ENCODE measurements at regions not wholly inside any gene's neighbourhood (a gene's known extent, or its start where the extent isn't known, plus 50 kb on each side); places are given as distances from the start of the nearest gene placed in this dataset.

DNA sequence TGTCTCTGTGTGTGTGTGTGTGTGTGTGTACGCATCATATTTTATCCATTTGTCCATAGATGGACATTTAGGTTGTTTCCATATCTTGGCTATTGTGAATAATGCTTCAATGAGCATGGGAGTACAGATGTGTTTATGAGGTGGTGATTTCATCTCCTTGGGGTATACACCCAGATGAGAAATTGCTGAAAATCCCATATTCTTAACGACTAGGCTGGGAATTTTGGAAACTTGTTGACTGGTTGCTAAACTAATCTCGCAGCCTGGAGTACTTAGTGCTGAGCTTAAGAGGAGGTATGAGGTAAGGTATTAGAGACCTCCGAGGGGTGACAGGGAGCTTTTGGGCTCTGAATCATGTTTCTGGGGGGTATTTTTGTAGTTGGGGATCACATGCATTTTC lies 66.0 kb upstream of the SPRED2 start:
- DNase-seq (ENCODE audit: low read depth in 4 of 4, low spot score in 3 of 4) = no peak

- DNase-seq (ENCODE audit: low read depth in 4 of 4, low spot score in 3 of 4) = no peak
These were observed 63.0 kb upstream of the SPRED2 start for GRCh38 chr2:65495251-65495877.

GRCh38 chr2:65494078-65494477 lies 61.7 kb upstream of the SPRED2 start:
- no peak for DNase-seq (ENCODE audit: low read depth in 4 of 4, low spot score in 3 of 4)

DNA sequence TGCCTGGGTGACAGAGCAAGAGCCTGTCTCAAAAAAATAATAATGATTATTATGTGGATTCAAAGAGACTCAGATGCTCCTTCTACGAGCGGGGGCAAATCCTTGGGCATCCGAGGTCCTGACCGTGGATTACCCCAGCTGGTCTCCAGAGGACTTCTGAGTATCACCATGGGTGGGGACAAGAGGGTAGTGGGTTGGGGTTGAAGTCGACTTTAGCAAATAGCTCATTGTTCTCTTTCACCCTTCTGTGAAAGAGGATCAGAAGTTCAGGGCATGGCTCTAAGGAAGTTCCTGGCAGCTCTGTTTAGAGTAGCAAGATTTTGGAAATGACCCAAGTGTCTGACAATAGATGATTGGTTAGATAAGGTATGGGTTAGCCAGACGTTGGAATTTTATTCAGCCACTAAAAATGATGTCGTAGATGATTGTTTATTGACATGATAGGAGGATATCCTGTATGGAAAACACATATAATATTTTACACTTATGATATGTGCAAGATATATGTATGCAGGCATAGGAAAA lies 59.0 kb upstream of the SPRED2 start:
- no peak for DNase-seq (ENCODE audit: low read depth in 4 of 4, low spot score in 3 of 4)

- no peak for DNase-seq (ENCODE audit: low read depth in 4 of 4, low spot score in 3 of 4)
These were observed 57.8 kb upstream of the SPRED2 start for GRCh38 chr2:65490222-65490621.

DNA sequence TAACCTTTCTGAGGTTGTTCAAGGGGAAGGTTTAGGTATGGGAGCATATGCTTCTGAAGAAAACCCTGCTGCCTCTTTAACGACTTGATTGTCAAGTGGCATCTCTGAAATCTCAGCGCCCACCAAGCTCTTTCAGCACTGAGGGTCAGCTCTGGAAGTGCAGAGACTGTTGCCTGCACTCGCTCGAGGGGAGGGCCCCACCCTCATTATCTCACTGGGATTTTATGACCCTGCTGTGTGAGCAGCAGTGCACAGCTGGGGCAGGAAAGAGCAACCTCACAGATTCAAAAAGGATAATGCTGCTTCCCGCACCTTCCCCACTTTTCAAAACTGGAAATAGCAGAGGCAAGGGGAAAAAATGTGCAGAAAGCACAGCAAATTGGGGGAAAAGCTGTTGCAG lies 56.9 kb upstream of the SPRED2 start:
- DNase-seq (ENCODE audit: low read depth in 4 of 4, low spot score in 3 of 4) = no peak

DNA sequence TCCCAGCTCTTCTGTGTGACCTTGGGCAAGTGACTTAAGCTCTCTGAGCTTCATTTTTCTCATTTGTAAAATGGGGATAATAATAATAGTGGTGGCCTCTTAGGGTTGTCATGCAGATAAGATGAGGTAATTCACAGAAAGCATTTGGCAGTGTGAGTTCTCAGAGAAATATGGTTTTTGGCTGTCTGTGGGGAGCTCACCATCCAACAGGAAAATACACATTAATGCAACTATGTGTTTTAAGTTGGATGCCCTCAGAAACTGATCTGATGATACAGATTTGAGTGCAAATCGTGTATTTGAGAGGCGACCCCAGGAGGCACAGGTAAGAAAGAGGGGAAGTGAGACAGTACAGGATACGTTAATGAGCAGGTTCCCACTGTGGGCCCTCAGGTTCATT lies 56.1 kb upstream of the SPRED2 start:
- DNase-seq (ENCODE audit: low read depth in 4 of 4, low spot score in 3 of 4) = no peak

- no peak for DNase-seq (ENCODE audit: low read depth in 4 of 4, low spot score in 3 of 4)
These were observed 55.0 kb upstream of the SPRED2 start for GRCh38 chr2:65487404-65487803.

- DNase-seq (ENCODE audit: low read depth in 4 of 4, low spot score in 3 of 4) = no peak
These were observed 54.4 kb upstream of the SPRED2 start for GRCh38 chr2:65486802-65487201.

- no peak for DNase-seq (ENCODE audit: low read depth in 4 of 4, low spot score in 3 of 4)
These were observed 53.9 kb upstream of the SPRED2 start for GRCh38 chr2:65486282-65486681.

DNA sequence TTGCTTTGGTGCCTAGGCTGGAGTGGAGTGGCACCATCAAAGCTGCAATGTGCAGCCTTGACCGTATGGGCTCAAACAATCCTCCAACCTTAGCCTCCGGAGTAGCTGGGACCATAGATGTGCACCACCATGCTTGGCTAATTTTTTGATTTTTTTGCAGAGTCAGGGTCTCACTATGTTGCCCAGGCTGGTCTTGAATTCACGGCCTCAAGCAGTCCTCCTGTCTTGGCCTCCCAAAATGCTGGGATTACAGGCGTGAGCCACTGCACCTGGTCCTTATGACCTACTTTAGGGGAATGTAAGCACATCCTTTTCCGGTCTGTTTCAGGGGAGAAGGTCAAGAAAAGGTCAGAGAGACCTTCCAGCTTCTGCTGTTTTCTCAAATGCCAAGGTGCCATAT lies 53.4 kb upstream of the SPRED2 start:
- no peak for DNase-seq (ENCODE audit: low read depth in 4 of 4, low spot score in 3 of 4)

GRCh38 chr2:65483763-65484162 lies 51.4 kb upstream of the SPRED2 start:
- DNase-seq (ENCODE audit: low read depth in 4 of 4, low spot score in 3 of 4) = no peak

DNA sequence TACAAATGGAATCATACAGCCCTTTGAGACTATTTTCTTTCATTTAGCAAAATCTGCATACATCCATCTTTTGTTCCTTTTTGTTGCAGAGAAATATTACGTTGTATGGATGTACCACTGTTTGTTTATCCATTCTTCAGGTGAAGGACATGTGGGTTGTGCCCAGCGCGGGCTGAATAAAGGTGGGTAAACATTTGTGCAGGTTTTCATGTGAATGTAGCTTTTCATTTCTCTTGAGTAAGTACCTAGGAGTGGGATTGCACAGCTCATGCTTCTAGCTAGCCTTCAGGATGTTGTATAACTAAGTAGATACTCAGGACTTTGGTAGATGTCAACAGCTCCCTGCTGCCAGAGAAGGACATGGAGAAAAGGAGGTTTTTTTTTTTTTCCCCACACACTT lies 50.6 kb upstream of the SPRED2 start:
- DNase-seq (ENCODE audit: low read depth in 4 of 4, low spot score in 3 of 4) = no peak
